ENCODE measurements at regions not wholly inside any gene's neighbourhood (a gene's known extent, or its start where the extent isn't known, plus 50 kb on each side); places are given as distances from the start of the nearest gene placed in this dataset.
"Not testable (repeated sequence)": the region's sequence is repeated elsewhere in the genome, so short reads cannot be mapped to it uniquely, and the experiment has no call there.

- TF ChIP-seq RCOR1 (IDR thresholded peaks at IDR 0.05; ENCODE audit: insufficient replicate concordance, low read length); CTCF (conservative IDR thresholded peaks at IDR 0.05; ENCODE audit: low read depth, low read length); RAD21 (IDR thresholded peaks at IDR 0.05; ENCODE audit: low read length): not testable (repeated sequence)
Measured at GRCh38 chr3:75502769-75503756, 161.1 kb upstream of the FRG2C start.

Measured in IMR-90 (cell line).